ENCODE measurements at regions not wholly inside any gene's neighbourhood (a gene's known extent, or its start where the extent isn't known, plus 50 kb on each side); places are given as distances from the start of the nearest gene placed in this dataset.

- H3K79me1 ChIP-seq (ENCODE audit: low read depth in 1 of 2, low read length in 2 of 2): no peaks in the 10 kb centered on the region
- H3K9ac ChIP-seq (ENCODE audit: low read depth, low read length): no peak overlapping the region
- H3K36me3 ChIP-seq (ENCODE audit: control insufficient read depth, insufficient read depth, low read length): no peaks in the 10 kb centered on the region
- no peak overlapping the region for H2AFZ ChIP-seq (replicated peaks; ENCODE audit: low read length, poor library complexity)
- dilution Hi-C loops (cut with HindIII; ENCODE audit: low sequenced_read_pairs, unreplicated experiment) (no loop called here), in situ Hi-C loops (cut with MboI; ENCODE audit: low sequenced_read_pairs) (no loop called here), intact Hi-C loops (cut with micrococcal nuclease) (no loop called here)
- H3K9me1 ChIP-seq (ENCODE audit: insufficient read depth, low read length): no peaks in the 10 kb centered on the region
- no peak overlapping the region for H3K56ac ChIP-seq (ENCODE audit: extremely low read depth, insufficient read depth, low read length)
- H3K9me3 ChIP-seq (ENCODE audit: control insufficient read depth, insufficient read depth, low read length): no peaks in the 10 kb centered on the region
- H2AK9ac ChIP-seq (replicated peaks; ENCODE audit: low read depth, low read length, poor library complexity): no peak overlapping the region
- no peaks in the 10 kb centered on the region for H4K20me1 ChIP-seq (ENCODE audit: insufficient read depth, low read length)
- H2BK20ac ChIP-seq (ENCODE audit: low read depth, low read length): no peak overlapping the region
- H2BK15ac ChIP-seq (ENCODE audit: low read depth, low read length): no peak overlapping the region
- TF ChIP-seq MXI1 (IDR thresholded peaks at IDR 0.05; ENCODE audit: borderline replicate concordance, low read depth, low read length) (no peak), CTCF (conservative IDR thresholded peaks at IDR 0.05; ENCODE audit: low read depth, low read length) (no peak)
- no peak for DNase-seq
- no peak overlapping the region for H3K18ac ChIP-seq (ENCODE audit: low read depth, low read length)
- H3K4me1 ChIP-seq (ENCODE audit: control insufficient read depth, insufficient read depth, low read length): no peaks in the 10 kb centered on the region
- H3K4me3 ChIP-seq (ENCODE audit: insufficient read depth, low read depth, low read length): no peak overlapping the region
- BruUV-seq (replicated peaks): no TSS peak
- no peak overlapping the region for H2BK120ac ChIP-seq (ENCODE audit: low read depth, low read length)
- no peak overlapping the region for H4K5ac ChIP-seq (ENCODE audit: low read depth, low read length)
- ATAC-seq (ENCODE audit: low read depth): no peak
- H4K8ac ChIP-seq (ENCODE audit: low read depth in 2 of 2, low read length in 2 of 2): no peak overlapping the region
- no peak overlapping the region for H2BK5ac ChIP-seq (ENCODE audit: low read depth, low read length, poor library complexity, severe bottlenecking)
- no peak overlapping the region for H4K91ac ChIP-seq (ENCODE audit: insufficient read depth, low read depth, low read length)
- H2AK5ac ChIP-seq (ENCODE audit: low read depth, low read length): no peak overlapping the region
- H3K27ac ChIP-seq (ENCODE audit: insufficient read depth, low read length): no peak overlapping the region
- H3K23ac ChIP-seq (ENCODE audit: low read depth, low read length): no peak overlapping the region
- ChIA-PET CTCF (no interaction called here), POLR2A (ENCODE audit: unreplicated experiment) (no interaction called here)
- no peaks in the 10 kb centered on the region for H3K27me3 ChIP-seq (ENCODE audit: control insufficient read depth, insufficient read depth, low read length)
- H3K14ac ChIP-seq (replicated peaks; ENCODE audit: low read depth, low read length): no peak overlapping the region
- H3K4ac ChIP-seq (ENCODE audit: low read depth, low read length): no peak overlapping the region
- no CpG with 5 or more reads among the region's 2 CpGs for WGBS, 2 experiments (ENCODE audit: extremely low coverage in 2 of 2, insufficient read length in 1 of 2)
- H3K4me2 ChIP-seq (ENCODE audit: low read depth, low read length): no peak overlapping the region
These were observed 168.1 kb upstream of the SOX21 start for GRCh38 chr13:94880463-94880862.
